NCI-H2227 (cell line): ENCODE measurements at regions not wholly inside any gene's neighbourhood (a gene's known extent, or its start where the extent isn't known, plus 50 kb on each side); places are given as distances from the start of the nearest gene placed in this dataset.

Experiments
- DNase-seq: peaks from one replicate; lab custom pipeline; 2025; ENCODE audit not compliant: unreplicated experiment; lab: John Stamatoyannopoulos, UW

- no peak for DNase-seq
Measured at GRCh38 chr10:78901694-78902093, 167.1 kb upstream of the ZMIZ1 start.

GRCh38 chr10:78902815-78903214 is 166.0 kb upstream of the ZMIZ1 start:
- DNase-seq, result no peak

- no peak for DNase-seq
Measured at GRCh38 chr10:78903341-78903940, 165.3 kb upstream of the ZMIZ1 start.

- DNase-seq, result no peak
Measured at GRCh38 chr10:78904196-78904595, 164.6 kb upstream of the ZMIZ1 start.

- no peak for DNase-seq
Measured at GRCh38 chr10:78905015-78905956, 163.5 kb upstream of the ZMIZ1 start.

- no peak for DNase-seq
Measured at GRCh38 chr10:78905957-78906308, 162.8 kb upstream of the ZMIZ1 start.

- no peak for DNase-seq
Measured at GRCh38 chr10:78906734-78907390, 161.9 kb upstream of the ZMIZ1 start.

- no peak for DNase-seq
Measured at GRCh38 chr10:78907551-78908211, 161.1 kb upstream of the ZMIZ1 start.

GRCh38 chr10:78909221-78909620 is 159.5 kb upstream of the ZMIZ1 start:
- no peak for DNase-seq

GRCh38 chr10:78910021-78910420 is 158.7 kb upstream of the ZMIZ1 start:
- no peak for DNase-seq

GRCh38 chr10:78910476-78910875 is 158.3 kb upstream of the ZMIZ1 start:
- DNase-seq, result no peak

GRCh38 chr10:78910886-78911285 is 157.9 kb upstream of the ZMIZ1 start:
- DNase-seq, result no peak

- no peak for DNase-seq
Measured at GRCh38 chr10:78911533-78912340, 157.0 kb upstream of the ZMIZ1 start.

- DNase-seq, result no peak
Measured at GRCh38 chr10:78912361-78913218, 156.2 kb upstream of the ZMIZ1 start.

GRCh38 chr10:78913219-78914059 is 155.3 kb upstream of the ZMIZ1 start:
- DNase-seq, result peak; percentile 56

- DNase-seq, result no peak
Measured at GRCh38 chr10:78914060-78914378, 154.7 kb upstream of the ZMIZ1 start.

GRCh38 chr10:78914502-78915189 is 154.1 kb upstream of the ZMIZ1 start:
- DNase-seq, result no peak

GRCh38 chr10:78915190-78915518 is 153.6 kb upstream of the ZMIZ1 start:
- no peak for DNase-seq

- no peak for DNase-seq
Measured at GRCh38 chr10:78916227-78916626, 152.5 kb upstream of the ZMIZ1 start.
